ENCODE measurements at regions not wholly inside any gene's neighbourhood (a gene's known extent, or its start where the extent isn't known, plus 50 kb on each side); places are given as distances from the start of the nearest gene placed in this dataset.

- no peaks in the 10 kb centered on the region for H3K27me3 Mint-ChIP-seq (ENCODE audit: low read depth in 2 of 2)
- 70% methylated on average over 2 of the region's 2 CpGs for WGBS (ENCODE audit: insufficient coverage)
- no peaks in the 10 kb centered on the region for H3K9me3 ChIP-seq (ENCODE audit: control insufficient read depth, insufficient read depth, low read length)
- H3K27ac ChIP-seq (ENCODE audit: low read length): no peak overlapping the region
- intact Hi-C loops (cut with micrococcal nuclease): no loop called here
- ATAC-seq (no peak), DNase-seq (no peak)
- no peak overlapping the region for H3K27ac Mint-ChIP-seq
- no peak overlapping the region for H3K4me3 ChIP-seq (ENCODE audit: low read length)
- no peaks in the 10 kb centered on the region for H3K4me1 Mint-ChIP-seq
- no peak overlapping the region for H3K4me3 Mint-ChIP-seq
- no peaks in the 10 kb centered on the region for H3K36me3 Mint-ChIP-seq
- no peaks in the 10 kb centered on the region for H3K27me3 ChIP-seq (ENCODE audit: control insufficient read depth, insufficient read depth, low read length)
- H3K36me3 ChIP-seq (ENCODE audit: control insufficient read depth, insufficient read depth, low read length): no peaks in the 10 kb centered on the region
- TF ChIP-seq, protein P1, sequence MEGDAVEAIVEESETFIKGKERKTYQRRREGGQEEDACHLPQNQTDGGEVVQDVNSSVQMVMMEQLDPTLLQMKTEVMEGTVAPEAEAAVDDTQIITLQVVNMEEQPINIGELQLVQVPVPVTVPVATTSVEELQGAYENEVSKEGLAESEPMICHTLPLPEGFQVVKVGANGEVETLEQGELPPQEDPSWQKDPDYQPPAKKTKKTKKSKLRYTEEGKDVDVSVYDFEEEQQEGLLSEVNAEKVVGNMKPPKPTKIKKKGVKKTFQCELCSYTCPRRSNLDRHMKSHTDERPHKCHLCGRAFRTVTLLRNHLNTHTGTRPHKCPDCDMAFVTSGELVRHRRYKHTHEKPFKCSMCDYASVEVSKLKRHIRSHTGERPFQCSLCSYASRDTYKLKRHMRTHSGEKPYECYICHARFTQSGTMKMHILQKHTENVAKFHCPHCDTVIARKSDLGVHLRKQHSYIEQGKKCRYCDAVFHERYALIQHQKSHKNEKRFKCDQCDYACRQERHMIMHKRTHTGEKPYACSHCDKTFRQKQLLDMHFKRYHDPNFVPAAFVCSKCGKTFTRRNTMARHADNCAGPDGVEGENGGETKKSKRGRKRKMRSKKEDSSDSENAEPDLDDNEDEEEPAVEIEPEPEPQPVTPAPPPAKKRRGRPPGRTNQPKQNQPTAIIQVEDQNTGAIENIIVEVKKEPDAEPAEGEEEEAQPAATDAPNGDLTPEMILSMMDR (IDR thresholded peaks at IDR 0.05): no peak
- H3K4me1 ChIP-seq (ENCODE audit: control insufficient read depth, insufficient read depth, low read length): no peaks in the 10 kb centered on the region
- H3K9me3 Mint-ChIP-seq: peaks cover 9 to 13% of the 10 kb centered on the region in 2 donors
Observed at GRCh38 chr5:98076501-98076900, 697.0 kb upstream of the RGMB start.

DNA sequence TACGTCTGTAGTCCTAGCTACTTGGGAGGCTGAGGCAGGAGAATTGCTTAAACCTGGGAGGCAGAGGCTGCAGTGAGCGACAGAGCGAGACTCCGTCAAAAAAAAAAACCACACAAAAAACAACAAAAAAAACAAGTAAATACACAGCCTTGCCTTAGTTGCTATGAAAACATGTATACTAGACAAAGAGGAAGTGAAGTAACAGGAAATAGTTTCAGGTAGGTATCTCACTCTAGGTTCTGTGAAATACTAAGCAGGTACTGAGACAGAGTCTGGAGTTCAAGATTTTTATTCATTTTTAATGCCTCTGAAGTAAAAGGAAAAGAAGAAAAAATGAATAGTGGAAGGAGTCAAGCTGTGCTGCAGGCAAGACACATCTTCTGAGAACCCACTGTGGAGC, 687.9 kb upstream of the RGMB start:
- Mint-ChIP-seq H3K9me3 (peaks cover 5 to 6% of the 10 kb centered on the region in 2 donors), H3K36me3 (no peaks in the 10 kb centered on the region), H3K27ac (no peak overlapping the region), H3K4me1 (no peaks in the 10 kb centered on the region), H3K27me3 (ENCODE audit: low read depth in 2 of 2) (no peaks in the 10 kb centered on the region), H3K4me3 (no peak overlapping the region)
- 88% methylated on average over 1 of the region's 4 CpGs for WGBS (ENCODE audit: insufficient coverage)
- DNase-seq: no peak
- Histone ChIP-seq H3K36me3 (ENCODE audit: control insufficient read depth, insufficient read depth, low read length) (no peaks in the 10 kb centered on the region), H3K4me3 (ENCODE audit: low read length) (no peak overlapping the region), H3K27me3 (ENCODE audit: control insufficient read depth, insufficient read depth, low read length) (no peaks in the 10 kb centered on the region), H3K4me1 (ENCODE audit: control insufficient read depth, insufficient read depth, low read length) (no peaks in the 10 kb centered on the region), H3K27ac (ENCODE audit: low read length) (no peak overlapping the region), H3K9me3 (ENCODE audit: control insufficient read depth, insufficient read depth, low read length) (no peaks in the 10 kb centered on the region)
- TF ChIP-seq, protein P1 (IDR thresholded peaks at IDR 0.05): no peak
- intact Hi-C loops (cut with micrococcal nuclease): no loop called here
- ATAC-seq: no peak

DNA sequence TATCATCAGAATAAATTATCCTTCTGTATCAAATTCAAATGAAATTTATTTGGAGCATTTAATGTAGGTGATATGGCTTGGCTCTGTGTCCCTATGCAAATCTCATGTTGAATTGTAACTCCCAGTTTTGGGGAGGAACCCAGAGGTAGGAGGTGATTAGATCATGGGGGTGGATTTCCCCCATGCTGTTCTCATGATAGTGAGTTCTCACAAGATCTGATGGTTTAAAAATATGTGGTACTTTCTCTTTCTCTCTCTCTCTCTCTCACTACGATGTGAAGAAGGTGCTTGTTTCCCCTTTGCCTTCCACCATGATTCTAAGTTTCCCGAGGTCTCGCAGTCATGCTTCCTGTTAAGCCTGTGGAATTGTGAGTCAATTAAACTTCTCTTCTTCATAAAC, 678.4 kb upstream of the RGMB start:
- H3K4me1 ChIP-seq (ENCODE audit: control insufficient read depth, insufficient read depth, low read length): no peaks in the 10 kb centered on the region
- Mint-ChIP-seq H3K4me1 (no peaks in the 10 kb centered on the region), H3K27me3 (ENCODE audit: low read depth in 2 of 2) (no peaks in the 10 kb centered on the region), H3K9me3 (peaks cover 6 to 11% of the 10 kb centered on the region in 2 donors), H3K36me3 (no peaks in the 10 kb centered on the region), H3K4me3 (no peak overlapping the region), H3K27ac (no peak overlapping the region)
- no peak for DNase-seq
- TF ChIP-seq, protein P1 (IDR thresholded peaks at IDR 0.05): no peak
- no peak overlapping the region for H3K27ac ChIP-seq (ENCODE audit: low read length)
- ATAC-seq: no peak
- no peak overlapping the region for H3K4me3 ChIP-seq (ENCODE audit: low read length)
- no CpG with 5 or more reads among the region's 3 CpGs for WGBS (ENCODE audit: insufficient coverage)
- intact Hi-C loops (cut with micrococcal nuclease): no loop called here
- H3K9me3 ChIP-seq (ENCODE audit: control insufficient read depth, insufficient read depth, low read length): no peaks in the 10 kb centered on the region
- H3K36me3 ChIP-seq (ENCODE audit: control insufficient read depth, insufficient read depth, low read length): no peaks in the 10 kb centered on the region
- no peaks in the 10 kb centered on the region for H3K27me3 ChIP-seq (ENCODE audit: control insufficient read depth, insufficient read depth, low read length)

DNA sequence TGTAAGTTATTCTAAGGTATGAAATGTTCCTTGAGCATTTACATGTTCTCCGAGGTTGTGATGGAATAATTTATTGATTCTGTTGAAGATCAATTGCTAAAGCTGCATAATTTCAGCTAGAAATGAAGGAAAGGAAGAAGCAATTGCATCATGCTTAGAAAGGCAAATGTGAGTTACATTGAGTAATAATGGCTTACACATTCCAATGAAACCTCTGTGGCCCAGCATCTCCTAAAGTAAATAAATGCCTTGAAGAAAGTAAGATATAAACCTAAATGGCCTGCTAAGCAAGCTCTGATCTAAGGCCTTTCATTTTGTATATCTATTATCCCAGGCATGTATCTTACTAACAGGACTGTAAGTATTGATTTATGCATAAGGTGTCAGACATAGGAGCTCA, 677.3 kb upstream of the RGMB start:
- peaks cover 4 to 13% of the 10 kb centered on the region in 2 donors for H3K9me3 Mint-ChIP-seq
- Histone ChIP-seq H3K4me1 (ENCODE audit: control insufficient read depth, insufficient read depth, low read length) (no peaks in the 10 kb centered on the region), H3K27me3 (ENCODE audit: control insufficient read depth, insufficient read depth, low read length) (no peaks in the 10 kb centered on the region), H3K27ac (ENCODE audit: low read length) (no peak overlapping the region), H3K9me3 (ENCODE audit: control insufficient read depth, insufficient read depth, low read length) (no peaks in the 10 kb centered on the region), H3K4me3 (ENCODE audit: low read length) (no peak overlapping the region), H3K36me3 (ENCODE audit: control insufficient read depth, insufficient read depth, low read length) (no peaks in the 10 kb centered on the region)
- no peak overlapping the region for H3K27ac Mint-ChIP-seq
- no peak overlapping the region for H3K4me3 Mint-ChIP-seq
- TF ChIP-seq, protein P1 (IDR thresholded peaks at IDR 0.05): no peak
- no peak for DNase-seq
- H3K27me3 Mint-ChIP-seq (ENCODE audit: low read depth in 2 of 2): no peaks in the 10 kb centered on the region
- H3K36me3 Mint-ChIP-seq: no peaks in the 10 kb centered on the region
- H3K4me1 Mint-ChIP-seq: no peaks in the 10 kb centered on the region
- WGBS (ENCODE audit: insufficient coverage): 80% methylated on average over 1 of the region's 1 CpG
- no peak for ATAC-seq
- intact Hi-C loops (cut with micrococcal nuclease): no loop called here
